H1 (cell line): ENCODE measurements at regions not wholly inside any gene's neighbourhood (a gene's known extent, or its start where the extent isn't known, plus 50 kb on each side); places are given as distances from the start of the nearest gene placed in this dataset.

ENCODE experiments used
- CTCF ChIP-seq, 3 experiments: IDR thresholded peaks; 1 replicate in 2 of 3; 2 replicates in 1 of 3; pipeline versions ENCODE4 v1.5.1 to v1.6.1; 2011; ENCODE audit warnings: low read length in 3 of 3, mild to moderate bottlenecking in 3 of 3, inconsistent platforms in 2 of 3, low read depth in 1 of 3, moderate library complexity in 1 of 3; ENCODE audit not compliant: insufficient read depth in 1 of 3; ENCODE audit errors: control extremely low read depth in 1 of 3

- TF ChIP-seq CTCF (IDR thresholded peaks at IDR 0.05; ENCODE audit: control extremely low read depth in 1 of 3, insufficient read depth in 1 of 3, low read depth in 1 of 3, low read length in 3 of 3): no peak
These were observed 400.6 kb downstream of the PABPC4L start (continued) for GRCh38 chr4:133800966-133801365.
